ENCODE measurements at regions not wholly inside any gene's neighbourhood (a gene's known extent, or its start where the extent isn't known, plus 50 kb on each side); places are given as distances from the start of the nearest gene placed in this dataset.

GRCh38 chr1:63128556-63128955, 193.8 kb upstream of the FOXD3 start:
- H3K4me2 ChIP-seq (ENCODE audit: low read length), result no peak overlapping the region
- TF ChIP-seq, protein P1, sequence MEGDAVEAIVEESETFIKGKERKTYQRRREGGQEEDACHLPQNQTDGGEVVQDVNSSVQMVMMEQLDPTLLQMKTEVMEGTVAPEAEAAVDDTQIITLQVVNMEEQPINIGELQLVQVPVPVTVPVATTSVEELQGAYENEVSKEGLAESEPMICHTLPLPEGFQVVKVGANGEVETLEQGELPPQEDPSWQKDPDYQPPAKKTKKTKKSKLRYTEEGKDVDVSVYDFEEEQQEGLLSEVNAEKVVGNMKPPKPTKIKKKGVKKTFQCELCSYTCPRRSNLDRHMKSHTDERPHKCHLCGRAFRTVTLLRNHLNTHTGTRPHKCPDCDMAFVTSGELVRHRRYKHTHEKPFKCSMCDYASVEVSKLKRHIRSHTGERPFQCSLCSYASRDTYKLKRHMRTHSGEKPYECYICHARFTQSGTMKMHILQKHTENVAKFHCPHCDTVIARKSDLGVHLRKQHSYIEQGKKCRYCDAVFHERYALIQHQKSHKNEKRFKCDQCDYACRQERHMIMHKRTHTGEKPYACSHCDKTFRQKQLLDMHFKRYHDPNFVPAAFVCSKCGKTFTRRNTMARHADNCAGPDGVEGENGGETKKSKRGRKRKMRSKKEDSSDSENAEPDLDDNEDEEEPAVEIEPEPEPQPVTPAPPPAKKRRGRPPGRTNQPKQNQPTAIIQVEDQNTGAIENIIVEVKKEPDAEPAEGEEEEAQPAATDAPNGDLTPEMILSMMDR (IDR thresholded peaks at IDR 0.05; ENCODE audit: low read depth, low read length), result no peak
- no peak for TF ChIP-seq EZH2phosphoT487 (IDR thresholded peaks at IDR 0.05; ENCODE audit: low read depth)
- H3K9me3 ChIP-seq (ENCODE audit: insufficient read depth, low read length), result no peaks in the 10 kb centered on the region
- no peaks in the 10 kb centered on the region for H3K27me3 ChIP-seq (ENCODE audit: low read depth, low read length)
- H3K4me1 ChIP-seq (ENCODE audit: low read length), result peaks cover 20% of the 10 kb centered on the region
- H3K36me3 ChIP-seq (replicated peaks; ENCODE audit: low read depth, low read length), result no peaks in the 10 kb centered on the region
- H3K27ac ChIP-seq (ENCODE audit: low read length), result no peak overlapping the region
- no peak overlapping the region for H3K4me3 ChIP-seq (ENCODE audit: low read length)
- no peak overlapping the region for H2AFZ ChIP-seq (ENCODE audit: low read depth, low read length)
- H4K20me1 ChIP-seq (ENCODE audit: insufficient read depth, low read length), result no peaks in the 10 kb centered on the region
- no peaks in the 10 kb centered on the region for H3K79me2 ChIP-seq (ENCODE audit: low read length)
- no peak overlapping the region for H3K9ac ChIP-seq (ENCODE audit: low read length)

- TF ChIP-seq EZH2phosphoT487 (IDR thresholded peaks at IDR 0.05; ENCODE audit: low read depth), result no peak
- TF ChIP-seq, protein P1 (IDR thresholded peaks at IDR 0.05; ENCODE audit: low read depth, low read length), result no peak
- no peak overlapping the region for H3K9ac ChIP-seq (ENCODE audit: low read length)
- no peak overlapping the region for H3K4me2 ChIP-seq (ENCODE audit: low read length)
- no peak overlapping the region for H3K4me3 ChIP-seq (ENCODE audit: low read length)
- no peaks in the 10 kb centered on the region for H3K9me3 ChIP-seq (ENCODE audit: insufficient read depth, low read length)
- peaks cover 20% of the 10 kb centered on the region for H3K4me1 ChIP-seq (ENCODE audit: low read length)
- H4K20me1 ChIP-seq (ENCODE audit: insufficient read depth, low read length), result no peaks in the 10 kb centered on the region
- H3K27me3 ChIP-seq (ENCODE audit: low read depth, low read length), result no peaks in the 10 kb centered on the region
- no peaks in the 10 kb centered on the region for H3K79me2 ChIP-seq (ENCODE audit: low read length)
- no peak overlapping the region for H2AFZ ChIP-seq (ENCODE audit: low read depth, low read length)
- H3K36me3 ChIP-seq (replicated peaks; ENCODE audit: low read depth, low read length), result no peaks in the 10 kb centered on the region
- no peak overlapping the region for H3K27ac ChIP-seq (ENCODE audit: low read length)
Measured at GRCh38 chr1:63129184-63129583, 193.2 kb upstream of the FOXD3 start.

DNA sequence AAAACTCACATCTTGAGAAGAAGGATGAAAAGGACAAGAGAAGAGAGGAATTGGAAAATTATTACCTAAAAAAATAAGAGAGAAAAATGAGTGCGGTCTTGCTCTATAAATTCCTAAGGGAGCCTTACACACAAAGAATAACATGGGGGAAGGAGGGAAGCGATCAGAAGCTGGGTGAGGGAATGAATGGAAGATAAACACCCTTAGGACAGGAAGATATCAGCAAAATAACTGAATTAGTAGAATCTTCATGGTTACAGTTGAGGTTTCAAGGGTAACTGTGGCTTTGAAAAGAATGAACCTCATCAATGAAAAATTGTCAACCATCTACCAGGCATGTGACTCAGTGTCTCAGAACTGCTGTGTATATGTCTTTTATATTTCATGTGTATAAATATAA, 192.5 kb upstream of the FOXD3 start:
- Histone ChIP-seq H3K4me2 (ENCODE audit: low read length) (no peak overlapping the region), H3K27ac (ENCODE audit: low read length) (no peak overlapping the region), H4K20me1 (ENCODE audit: insufficient read depth, low read length) (no peaks in the 10 kb centered on the region), H3K4me3 (ENCODE audit: low read length) (no peak overlapping the region), H3K79me2 (ENCODE audit: low read length) (no peaks in the 10 kb centered on the region), H3K27me3 (ENCODE audit: low read depth, low read length) (no peaks in the 10 kb centered on the region), H3K4me1 (ENCODE audit: low read length) (peaks cover 14% of the 10 kb centered on the region), H3K36me3 (replicated peaks; ENCODE audit: low read depth, low read length) (no peaks in the 10 kb centered on the region), H3K9ac (ENCODE audit: low read length) (no peak overlapping the region), H2AFZ (ENCODE audit: low read depth, low read length) (no peak overlapping the region), H3K9me3 (ENCODE audit: insufficient read depth, low read length) (no peaks in the 10 kb centered on the region)
- no peak for TF ChIP-seq EZH2phosphoT487 (IDR thresholded peaks at IDR 0.05; ENCODE audit: low read depth)
- TF ChIP-seq, protein P1 (IDR thresholded peaks at IDR 0.05; ENCODE audit: low read depth, low read length), result no peak

DNA sequence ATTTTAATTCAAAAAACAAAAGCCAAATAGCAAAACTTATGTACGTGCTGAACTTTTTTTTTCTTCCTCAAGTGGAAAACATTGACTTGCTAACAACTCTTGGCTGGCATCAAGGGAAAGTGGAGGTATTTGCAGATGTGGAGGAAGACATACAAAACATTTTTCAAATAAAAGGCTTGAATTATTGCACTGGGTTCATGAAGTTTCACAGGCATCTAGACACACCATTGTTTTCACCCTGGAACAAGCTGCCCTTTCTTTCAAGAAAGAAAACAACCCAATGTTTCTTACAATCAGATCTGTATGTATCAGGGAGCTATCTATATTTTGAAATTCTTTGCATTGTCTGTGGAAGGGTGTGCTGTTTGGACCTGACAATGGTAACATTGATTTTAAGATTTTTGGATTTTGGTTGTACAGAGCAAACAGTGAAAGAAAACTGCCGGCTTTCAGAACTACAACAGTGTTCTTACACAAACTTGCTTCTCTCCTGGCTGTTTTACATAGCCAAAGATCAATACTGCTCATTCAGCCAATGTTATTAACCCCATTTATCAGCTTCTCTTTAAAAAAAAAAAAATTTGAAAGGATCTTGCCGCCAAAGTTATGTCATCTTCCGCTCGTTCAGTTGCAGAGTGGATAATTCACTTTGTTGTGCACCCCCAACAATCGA, 187.7 kb upstream of the FOXD3 start:
- H3K9ac ChIP-seq (ENCODE audit: low read length), result no peak overlapping the region
- no peaks in the 10 kb centered on the region for H3K4me1 ChIP-seq (ENCODE audit: low read length)
- H3K27ac ChIP-seq (ENCODE audit: low read length), result no peak overlapping the region
- H3K36me3 ChIP-seq (replicated peaks; ENCODE audit: low read depth, low read length), result no peaks in the 10 kb centered on the region
- no peak overlapping the region for H2AFZ ChIP-seq (ENCODE audit: low read depth, low read length)
- H3K27me3 ChIP-seq (ENCODE audit: low read depth, low read length), result no peaks in the 10 kb centered on the region
- H3K79me2 ChIP-seq (ENCODE audit: low read length), result no peaks in the 10 kb centered on the region
- TF ChIP-seq, protein P1 (IDR thresholded peaks at IDR 0.05; ENCODE audit: low read depth, low read length), result no peak
- no peak for TF ChIP-seq EZH2phosphoT487 (IDR thresholded peaks at IDR 0.05; ENCODE audit: low read depth)
- H3K4me2 ChIP-seq (ENCODE audit: low read length), result no peak overlapping the region
- no peaks in the 10 kb centered on the region for H4K20me1 ChIP-seq (ENCODE audit: insufficient read depth, low read length)
- H3K4me3 ChIP-seq (ENCODE audit: low read length), result no peak overlapping the region
- H3K9me3 ChIP-seq (ENCODE audit: insufficient read depth, low read length), result no peaks in the 10 kb centered on the region
